NB4 (cell line): ENCODE measurements at regions not wholly inside any gene's neighbourhood (a gene's known extent, or its start where the extent isn't known, plus 50 kb on each side); places are given as distances from the start of the nearest gene placed in this dataset.

Source experiments
- TF ChIP-seq, protein P1 (sequence below): IDR thresholded peaks from one replicate; pipeline ENCODE4 v1.5.1; 2012; ENCODE audit warnings: low read depth, low read length
- TF ChIP-seq, protein P2 (sequence below): IDR thresholded peaks from 2 replicates; pipeline ENCODE4 v1.6.1; 2011; ENCODE audit warnings: low read depth, low read length

DNA sequence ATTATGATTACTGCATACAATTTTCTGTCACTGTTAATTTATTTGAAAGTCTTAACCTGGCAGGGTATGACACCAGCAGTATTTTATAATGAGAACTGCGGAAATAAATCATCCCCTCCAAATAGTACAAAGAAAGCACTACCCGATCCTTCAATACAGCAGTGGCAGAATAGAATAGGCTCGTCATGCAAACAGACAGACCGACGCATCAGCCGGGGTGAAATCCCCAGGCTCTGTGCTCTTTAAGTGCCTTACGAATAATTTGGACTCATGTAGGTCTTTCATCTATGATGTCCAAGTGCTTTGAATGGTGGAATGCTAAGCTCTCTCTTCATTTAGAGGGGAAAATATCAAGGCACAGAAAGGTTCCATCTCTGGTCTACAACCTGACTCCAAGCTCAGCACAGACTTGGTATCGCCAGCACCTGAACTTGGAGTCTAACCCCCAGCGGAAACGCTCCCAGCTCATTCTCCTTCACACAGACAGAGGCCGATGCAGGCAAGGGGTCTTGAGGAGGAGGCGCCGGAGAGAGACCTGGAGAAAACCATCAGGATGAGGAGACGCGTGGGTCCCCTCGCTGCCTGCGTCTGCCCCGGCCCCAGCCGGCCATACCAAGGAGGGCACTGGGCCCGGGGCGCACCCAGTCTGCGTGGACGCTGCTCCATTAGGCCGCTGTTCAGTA, 568.1 kb upstream of the MKI67 start:
- TF ChIP-seq, protein P1, sequence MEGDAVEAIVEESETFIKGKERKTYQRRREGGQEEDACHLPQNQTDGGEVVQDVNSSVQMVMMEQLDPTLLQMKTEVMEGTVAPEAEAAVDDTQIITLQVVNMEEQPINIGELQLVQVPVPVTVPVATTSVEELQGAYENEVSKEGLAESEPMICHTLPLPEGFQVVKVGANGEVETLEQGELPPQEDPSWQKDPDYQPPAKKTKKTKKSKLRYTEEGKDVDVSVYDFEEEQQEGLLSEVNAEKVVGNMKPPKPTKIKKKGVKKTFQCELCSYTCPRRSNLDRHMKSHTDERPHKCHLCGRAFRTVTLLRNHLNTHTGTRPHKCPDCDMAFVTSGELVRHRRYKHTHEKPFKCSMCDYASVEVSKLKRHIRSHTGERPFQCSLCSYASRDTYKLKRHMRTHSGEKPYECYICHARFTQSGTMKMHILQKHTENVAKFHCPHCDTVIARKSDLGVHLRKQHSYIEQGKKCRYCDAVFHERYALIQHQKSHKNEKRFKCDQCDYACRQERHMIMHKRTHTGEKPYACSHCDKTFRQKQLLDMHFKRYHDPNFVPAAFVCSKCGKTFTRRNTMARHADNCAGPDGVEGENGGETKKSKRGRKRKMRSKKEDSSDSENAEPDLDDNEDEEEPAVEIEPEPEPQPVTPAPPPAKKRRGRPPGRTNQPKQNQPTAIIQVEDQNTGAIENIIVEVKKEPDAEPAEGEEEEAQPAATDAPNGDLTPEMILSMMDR, result no peak
- TF ChIP-seq, protein P2, sequence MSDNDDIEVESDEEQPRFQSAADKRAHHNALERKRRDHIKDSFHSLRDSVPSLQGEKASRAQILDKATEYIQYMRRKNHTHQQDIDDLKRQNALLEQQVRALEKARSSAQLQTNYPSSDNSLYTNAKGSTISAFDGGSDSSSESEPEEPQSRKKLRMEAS, result no peak
